NCI-H446 treated with DMSO at 0.1 percent for 48 hours (cell line): ENCODE measurements at regions not wholly inside any gene's neighbourhood (a gene's known extent, or its start where the extent isn't known, plus 50 kb on each side); places are given as distances from the start of the nearest gene placed in this dataset.
"Not testable (repeated sequence)": the region's sequence is repeated elsewhere in the genome, so short reads cannot be mapped to it uniquely, and the experiment has no call there.

Source experiments
- DNase-seq: peaks from one replicate; lab custom pipeline; 2025; lab: John Stamatoyannopoulos, UW

DNA sequence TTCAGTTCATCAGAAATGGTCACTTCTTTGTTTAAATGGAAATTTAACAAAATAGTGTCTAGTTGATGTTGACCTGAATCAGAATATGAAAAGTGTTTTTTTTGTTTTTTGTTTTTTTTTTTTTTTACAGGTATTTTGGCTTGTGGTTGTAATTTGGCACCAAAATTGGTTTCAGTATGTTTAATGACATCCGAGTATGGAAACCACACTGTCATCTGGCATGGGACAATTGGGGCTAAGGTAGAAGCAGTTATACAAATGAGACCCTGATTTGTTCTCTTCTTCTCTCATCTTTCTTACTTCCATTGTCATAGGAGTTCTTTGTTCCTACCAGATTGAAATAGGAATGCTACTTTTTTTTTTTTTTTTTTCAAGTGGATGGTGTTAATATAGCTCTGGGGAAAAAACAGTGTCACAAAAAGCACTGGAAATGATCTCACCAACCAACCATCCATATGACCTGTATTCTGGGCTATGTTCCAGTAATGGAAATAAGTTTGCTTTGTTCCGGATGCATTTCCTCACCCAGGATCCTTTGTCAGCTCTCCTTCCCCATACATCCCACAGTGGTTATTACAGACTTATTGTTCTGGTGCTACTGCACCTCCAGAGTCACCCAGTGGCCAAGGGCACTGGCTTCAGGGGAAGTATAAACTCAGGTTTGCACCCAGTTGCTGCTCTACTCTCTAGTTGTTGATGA is 95.8 kb downstream of the ATXN3L start:
- peak; percentile 76 for DNase-seq

DNA sequence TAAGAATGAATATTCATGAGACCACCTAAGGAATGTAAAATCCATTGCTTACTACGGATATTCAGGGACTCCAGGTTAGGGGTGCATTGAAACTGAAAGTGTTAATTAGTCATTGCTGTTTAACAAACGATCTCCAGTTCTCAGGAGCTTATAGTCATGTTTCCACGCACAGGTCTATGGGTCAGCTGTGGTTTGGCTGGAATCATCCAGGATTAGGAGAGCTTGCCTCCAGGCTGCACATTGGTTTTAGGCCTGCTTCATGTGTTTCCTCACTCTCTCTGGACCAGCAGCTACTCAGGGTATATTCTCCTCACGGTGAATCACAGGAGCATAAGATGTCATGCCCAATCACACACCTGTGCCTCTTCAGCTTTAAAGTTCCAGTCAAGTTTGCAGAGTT is 98.9 kb downstream of the ATXN3L start:
- no peak for DNase-seq

DNA sequence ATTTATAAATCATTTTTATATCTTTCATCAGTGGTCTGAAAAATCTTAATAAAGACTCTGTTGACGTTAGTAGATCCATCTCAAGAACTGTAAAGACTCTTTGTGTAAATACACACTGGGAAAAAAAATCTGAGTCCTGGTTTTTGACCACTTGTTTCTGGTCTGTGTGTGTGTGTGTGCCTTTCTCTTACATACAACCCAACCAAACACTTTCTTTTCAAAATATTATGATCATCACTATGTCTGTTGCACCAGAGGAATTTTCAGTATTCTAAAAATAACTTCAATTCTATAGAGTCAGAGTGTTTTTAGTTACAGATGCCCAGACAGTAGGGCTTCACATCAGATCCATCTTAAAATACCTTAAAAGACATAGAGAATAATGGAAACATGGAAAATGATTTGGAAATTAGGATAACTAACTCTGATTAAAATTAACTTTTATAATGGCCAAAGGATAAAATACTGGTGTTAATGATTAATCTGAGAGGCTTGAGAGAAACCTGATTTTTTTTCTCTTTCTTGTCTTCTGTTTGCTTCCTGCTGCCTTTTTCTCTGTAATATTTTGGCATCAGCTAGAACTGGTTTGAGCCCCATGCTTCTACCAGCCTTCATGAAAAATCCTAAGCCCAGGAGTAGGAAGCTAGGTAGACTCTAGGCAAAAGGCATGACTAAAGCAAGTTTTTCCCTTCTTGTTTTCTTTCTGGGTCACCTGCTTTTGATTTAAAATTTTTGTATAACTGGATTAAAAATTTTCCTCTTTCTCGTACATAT is 99.7 kb downstream of the ATXN3L start:
- DNase-seq: no peak

DNA sequence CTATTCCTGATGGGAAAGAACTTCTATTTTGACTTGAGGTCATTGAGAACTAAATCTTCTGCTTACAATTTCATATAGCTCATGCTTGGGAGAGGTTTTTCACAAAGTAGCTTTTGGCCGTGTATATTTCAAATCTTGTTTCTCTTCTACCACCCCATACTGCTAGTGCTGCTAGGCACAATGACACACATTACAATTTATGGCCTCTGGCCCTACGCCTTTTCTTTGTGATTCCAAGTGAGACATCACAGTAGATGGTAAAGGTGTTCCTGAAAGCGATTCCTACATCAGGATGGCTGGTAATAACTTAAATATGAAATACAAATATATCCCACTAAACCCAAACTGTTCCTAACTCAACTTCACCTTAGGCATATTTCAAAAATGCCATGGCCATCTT is 101.1 kb downstream of the ATXN3L start:
- DNase-seq: no peak

DNA sequence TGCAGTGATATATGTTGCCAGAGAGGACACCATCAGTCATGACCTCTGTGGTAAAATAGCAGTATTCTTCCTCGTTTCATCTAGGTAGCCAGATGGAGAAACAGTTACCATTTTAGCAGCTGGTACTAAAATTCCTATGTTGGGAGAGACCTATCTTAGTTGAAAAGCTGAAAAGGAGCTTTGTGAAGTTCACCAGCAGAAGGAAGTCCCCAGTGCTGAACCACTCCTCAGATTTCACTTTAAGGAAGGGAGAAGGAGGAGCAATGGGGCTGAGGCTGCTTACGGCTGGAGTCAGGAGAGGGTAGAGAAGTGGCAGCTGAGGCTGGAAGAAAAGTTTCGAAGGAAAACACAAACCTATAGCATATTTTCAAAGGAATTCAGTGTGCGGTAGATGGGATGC is 103.7 kb downstream of the ATXN3L start:
- peak; percentile 41 for DNase-seq

DNA sequence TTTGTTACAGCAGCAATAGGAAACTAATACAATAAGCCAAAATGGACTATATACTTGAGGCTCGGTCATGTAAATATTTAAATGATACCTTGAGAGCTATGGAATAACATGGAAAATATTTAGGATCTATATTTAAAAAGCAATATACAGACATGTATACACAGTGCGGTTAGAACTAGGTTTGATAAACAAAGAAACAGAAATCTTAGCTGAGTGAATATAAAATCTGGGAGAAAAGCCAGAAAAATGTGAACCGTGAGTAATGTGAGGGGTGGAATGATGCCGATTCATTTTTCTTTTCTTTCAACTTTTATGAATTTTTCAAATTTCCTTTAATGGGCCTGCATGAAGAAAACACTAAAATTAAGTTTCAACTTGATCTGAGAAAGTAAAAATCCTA is 104.1 kb downstream of the ATXN3L start:
- DNase-seq: peak; percentile 19

DNA sequence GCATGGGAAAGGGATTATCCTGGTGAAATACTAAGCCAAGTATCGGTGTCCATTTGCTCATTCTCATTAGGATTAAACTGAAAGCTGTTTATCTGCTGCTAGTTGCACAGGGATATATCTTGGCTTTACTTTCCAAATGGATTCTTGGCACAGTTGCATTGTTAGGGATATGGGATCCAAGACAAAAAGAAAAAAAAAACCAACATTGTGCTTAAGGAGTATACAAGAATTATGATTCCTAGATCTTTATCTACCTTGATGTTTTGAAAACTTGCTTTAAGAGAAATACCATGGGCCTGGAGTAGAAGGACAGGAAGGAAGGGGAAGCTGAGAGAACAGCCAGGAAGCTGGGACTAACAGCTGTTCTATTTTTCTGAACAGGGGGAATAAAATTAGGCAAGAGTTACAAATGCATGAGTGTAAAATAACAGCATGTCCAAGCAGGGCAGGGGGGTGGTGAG is 107.6 kb downstream of the ATXN3L start:
- DNase-seq: peak; percentile 6

DNA sequence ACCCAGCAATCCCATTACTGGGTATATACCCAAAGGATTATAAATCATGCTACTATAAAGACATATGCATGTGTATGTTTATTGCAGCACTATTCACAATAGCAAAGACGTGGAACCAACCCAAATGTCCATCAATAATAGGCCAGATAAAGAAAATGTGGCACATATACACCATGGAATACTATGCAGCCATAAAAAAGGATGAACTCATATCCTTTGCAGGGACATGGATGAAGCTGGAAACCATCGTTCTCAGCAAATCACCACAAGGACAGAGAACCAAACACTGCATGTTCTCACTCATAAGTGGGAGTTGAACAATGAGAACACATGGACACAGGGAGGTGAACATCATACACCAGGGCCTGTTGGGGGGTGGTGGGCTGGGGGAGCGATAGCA is 109.7 kb downstream of the ATXN3L start:
- DNase-seq: not testable (repeated sequence)

DNA sequence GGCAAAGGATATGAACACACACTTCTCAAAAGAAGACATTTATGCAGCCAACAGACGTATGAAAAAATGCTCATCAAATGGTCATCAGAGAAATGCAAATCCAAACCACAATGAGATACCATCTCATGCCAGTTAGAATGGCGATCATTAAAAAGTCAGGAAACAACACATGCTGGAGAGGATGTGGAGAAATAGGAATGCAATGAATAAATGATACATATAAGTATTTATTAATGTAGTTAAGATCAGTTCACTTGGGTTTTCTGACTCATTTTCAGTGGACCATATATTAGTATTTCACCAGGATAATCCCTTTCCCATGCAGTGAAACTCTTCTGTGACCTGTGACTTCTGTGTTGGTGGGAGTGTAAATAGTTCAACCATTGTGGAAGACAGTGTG is 110.1 kb downstream of the ATXN3L start:
- DNase-seq: not testable (repeated sequence)

DNA sequence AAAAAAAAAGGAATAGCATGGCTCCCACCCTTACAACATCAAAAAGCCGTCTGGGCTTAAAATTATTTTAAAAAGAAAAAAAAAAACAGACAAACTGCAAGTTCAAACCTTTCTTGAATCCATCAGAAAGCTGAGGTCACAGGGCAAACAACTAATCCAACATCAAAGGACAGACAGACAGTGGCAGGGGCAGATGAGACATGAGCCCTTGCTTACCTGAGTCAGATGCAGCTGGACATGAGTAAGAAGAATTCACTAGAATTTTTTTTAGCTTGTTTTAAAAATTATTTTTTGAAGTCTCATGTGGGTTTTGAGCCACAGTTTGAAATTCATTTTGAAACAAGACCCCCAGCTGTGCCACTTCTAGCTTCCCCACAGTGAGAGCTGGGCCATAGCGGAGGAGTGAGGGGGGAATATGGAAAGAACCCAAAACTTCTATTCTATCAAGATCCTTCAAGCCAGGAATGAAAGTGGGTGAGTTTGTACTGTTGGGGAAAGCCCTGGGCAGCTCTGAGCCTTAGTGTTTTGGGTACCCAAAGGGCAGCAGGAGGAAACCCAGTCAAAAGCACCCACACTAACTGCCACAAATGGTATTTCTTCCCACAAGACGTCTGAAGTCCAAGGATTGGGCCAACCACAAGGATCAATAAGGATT is 111.4 kb downstream of the ATXN3L start:
- DNase-seq: no peak

DNA sequence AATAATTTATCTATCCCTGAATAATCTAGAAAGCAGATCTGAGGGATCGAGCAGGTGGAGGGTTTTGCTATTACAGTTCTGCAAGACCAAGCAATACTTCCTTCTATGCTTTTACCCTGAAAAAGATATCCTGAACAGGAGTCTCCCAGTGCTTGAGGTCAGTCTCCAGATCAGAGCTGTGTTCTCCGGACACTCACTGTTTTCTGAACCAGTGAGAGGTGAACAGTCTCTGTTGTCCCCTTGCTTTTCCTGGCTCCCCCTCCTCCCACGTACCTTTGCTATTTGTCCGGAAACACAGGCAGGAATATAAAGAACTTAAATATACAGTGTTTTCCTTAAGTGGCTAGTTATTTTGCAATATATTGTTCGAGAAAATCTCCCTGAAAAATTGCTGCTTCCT is 116.6 kb downstream of the ATXN3L start:
- DNase-seq: no peak

DNA sequence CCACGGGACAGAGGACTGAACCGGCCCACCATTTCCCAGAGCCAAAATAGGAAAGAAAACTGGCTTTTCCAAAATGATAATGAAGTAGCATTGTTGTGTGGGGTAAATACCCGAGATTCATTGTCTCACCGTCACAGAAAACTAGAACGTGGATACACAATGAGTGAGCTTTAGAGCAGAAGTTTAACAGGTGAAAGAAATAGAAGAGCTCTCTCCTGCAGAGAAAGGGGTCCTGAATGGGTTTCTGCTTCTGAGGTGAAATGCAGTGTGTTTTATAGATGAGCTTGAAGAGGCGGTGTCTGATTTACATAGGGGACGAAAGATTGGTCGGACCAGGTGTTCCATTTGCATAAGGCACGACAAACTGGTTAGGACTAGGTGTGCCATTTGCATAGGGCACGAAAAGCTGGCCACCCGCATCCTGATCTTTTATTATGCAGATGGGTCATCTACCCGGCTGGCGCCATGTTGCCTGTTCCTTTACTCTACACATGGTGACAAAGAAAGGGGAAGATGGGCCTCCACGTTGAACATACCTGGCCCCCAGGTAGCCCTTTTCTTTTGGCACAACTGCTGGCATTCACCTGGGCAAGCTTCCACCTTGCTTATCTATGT is 118.1 kb downstream of the ATXN3L start:
- no peak for DNase-seq

DNA sequence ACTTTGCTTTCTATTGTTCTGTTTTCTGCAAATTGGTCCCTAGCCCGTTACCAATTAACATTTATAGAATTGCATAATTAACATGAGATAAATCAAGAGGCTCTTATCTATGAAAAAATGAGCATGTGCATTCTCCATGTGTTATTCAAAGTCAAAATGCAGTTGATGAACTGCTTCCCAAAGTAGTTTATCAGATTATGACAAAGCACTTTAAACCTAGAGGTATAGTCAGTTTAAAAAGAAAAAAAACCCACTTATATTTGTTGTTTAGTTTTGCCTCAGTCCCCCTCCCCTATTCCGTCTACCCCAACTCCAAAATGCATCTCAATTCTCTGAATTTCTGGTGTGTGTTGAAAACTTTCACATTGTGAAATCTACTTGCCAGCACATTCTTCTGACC is 119.5 kb downstream of the ATXN3L start:
- no peak for DNase-seq

DNA sequence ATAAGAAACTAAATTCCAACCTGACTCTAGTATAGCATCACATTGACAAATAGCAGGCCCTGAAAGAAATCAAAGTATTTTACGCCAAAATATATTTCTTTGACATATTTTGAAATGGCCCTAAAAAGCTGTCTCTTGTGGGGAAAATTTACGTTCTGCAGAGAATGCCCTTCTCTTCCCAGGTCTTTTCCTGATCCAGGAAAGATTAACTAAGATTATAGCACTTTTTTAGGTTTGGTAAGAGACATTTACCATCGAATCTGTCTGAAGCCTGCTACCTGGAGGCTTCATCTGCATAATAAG is 121.1 kb downstream of the ATXN3L start:
- DNase-seq: no peak

DNA sequence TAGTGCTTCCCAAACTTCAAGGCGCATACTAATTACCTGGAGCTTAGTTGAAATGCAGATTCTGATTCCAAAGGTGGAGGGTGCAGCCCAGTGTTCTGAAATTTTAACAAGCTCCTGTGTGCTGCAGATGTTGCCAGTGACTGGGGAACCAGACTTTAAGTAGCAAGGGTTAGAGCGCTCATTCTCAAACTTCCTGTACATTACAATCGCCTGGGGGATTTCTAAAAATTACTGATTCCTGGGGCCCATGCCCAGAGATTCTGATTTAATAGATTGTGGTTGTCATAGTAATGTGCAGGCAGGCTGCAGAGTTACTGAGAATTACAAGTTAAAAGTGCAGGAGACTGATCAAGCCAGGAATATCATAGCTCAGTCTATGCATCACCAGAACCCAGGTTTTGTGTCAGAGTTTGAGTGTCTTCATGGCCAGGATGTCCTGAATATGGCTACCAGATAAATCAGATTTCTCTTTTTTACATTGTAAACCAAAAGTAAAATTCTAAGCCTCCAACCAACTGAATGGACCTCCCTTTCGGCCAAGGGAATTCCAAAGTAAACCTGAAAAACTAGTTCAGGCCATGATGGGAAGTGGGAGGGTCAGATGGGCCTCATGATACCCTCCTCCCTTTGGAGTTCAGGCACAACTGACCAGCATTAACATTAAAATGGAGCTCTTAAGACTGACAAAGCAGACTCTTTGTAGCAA is 121.6 kb downstream of the ATXN3L start:
- DNase-seq: no peak

DNA sequence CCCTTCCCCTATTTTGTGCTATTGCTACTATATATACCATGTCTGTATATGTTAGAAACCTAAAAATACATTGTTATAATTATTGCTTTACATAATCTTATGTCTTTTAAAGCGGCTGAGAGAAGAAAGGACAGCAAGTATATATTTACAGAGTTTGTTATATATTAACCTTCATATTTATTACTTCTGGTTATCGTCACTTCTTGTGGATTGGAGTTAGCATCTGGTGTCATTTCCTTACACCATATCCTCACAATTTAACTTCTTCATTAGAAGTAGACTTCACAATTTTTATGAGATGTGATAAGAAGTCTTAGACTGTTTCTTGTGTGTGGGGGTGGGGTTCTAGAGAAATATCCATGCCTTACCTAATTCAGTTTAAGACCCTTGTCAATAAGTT is 123.1 kb downstream of the ATXN3L start:
- DNase-seq: no peak

DNA sequence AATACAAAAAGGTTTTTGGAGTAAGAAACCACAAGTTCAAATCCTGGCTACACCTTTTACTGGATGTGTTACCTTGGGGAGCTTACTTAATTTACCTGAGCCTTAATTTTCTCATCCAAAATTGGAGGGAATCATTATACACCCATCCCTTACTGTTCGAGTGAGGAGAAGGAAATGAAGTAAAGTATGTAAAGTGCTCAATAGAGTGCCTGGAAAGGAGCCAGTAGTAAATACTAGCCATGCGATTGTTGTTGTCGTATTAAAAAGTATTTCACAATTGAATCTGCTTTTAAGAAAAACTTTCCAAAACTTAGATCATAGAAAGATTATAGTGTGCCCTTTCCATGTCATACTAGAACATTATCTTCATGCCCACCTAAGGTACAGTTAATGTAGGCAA is 124.5 kb downstream of the ATXN3L start:
- no peak for DNase-seq

DNA sequence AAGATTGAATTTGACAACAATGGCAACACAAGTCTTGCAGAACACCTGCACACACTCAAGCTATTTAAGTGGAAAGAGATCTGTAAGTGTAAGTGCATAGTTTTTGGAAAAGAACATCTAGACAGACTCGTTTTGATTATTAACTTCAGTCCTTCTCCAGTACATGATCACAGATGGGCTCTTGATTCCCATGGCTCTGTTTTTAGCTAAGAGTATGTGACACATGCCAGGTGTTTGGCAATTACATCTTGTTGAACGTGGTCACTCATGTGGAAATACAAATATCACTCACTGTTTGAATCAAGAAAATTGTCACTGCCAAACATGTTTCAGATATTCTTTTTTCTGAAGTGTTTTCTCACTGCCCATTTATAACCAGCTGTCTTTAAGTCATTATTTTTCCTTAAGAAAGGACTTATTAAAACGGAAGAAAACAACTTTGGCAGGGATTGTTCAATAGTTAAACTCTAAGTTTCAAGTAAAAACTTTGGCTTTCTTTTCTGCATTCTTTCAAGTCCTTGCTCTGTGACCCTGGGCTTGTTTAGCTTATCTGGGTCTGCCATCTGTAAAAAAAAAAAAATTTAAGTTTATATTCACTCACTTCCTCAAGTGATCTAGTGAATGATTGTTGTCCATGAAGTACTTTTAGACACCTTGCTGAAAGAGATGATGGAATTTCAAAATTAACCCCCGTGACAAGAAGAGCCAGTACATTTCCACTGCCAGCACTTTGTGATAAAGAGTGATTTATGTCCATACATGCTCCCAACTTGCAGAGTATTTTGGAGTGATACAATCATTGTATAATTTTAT is 125.4 kb downstream of the ATXN3L start:
- peak; percentile 95 for DNase-seq

DNA sequence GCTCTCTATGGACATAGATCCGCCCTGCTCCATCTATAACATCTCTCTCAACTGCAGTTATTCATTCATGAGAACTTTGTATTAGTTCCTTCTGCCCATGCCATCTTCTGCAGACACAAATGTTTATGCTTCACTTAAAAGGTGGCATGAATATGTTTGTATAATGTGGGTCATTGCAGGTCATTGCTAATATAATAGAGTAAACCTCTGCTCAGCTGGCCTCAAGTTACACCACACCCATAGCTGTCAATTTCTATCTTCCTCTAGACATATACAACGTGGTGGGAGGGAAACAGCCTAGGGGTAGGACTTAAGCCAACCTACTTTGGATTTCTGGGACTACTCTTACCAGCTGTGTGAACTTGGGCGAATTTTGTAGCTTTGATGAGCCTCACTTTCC is 129.8 kb downstream of the ATXN3L start:
- DNase-seq: no peak

DNA sequence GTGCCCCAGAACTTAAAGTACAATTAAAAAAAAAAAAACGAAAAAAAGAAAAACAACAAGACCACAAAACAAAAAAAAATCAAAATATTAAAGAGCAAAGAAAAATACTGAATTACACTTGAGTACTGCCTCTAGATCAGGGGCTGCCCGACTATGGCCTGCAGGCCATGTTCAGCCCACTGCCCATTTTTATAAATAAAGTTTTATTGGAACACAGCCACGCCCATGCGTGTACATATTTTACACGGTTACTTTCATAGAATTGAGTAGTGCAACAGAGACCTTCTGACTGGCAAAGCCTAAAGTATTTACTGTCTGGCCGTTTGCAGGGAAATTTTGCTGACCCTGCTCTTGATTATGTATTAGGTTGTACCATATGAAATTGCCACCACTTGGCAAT is 130.5 kb downstream of the ATXN3L start:
- no peak for DNase-seq

DNA sequence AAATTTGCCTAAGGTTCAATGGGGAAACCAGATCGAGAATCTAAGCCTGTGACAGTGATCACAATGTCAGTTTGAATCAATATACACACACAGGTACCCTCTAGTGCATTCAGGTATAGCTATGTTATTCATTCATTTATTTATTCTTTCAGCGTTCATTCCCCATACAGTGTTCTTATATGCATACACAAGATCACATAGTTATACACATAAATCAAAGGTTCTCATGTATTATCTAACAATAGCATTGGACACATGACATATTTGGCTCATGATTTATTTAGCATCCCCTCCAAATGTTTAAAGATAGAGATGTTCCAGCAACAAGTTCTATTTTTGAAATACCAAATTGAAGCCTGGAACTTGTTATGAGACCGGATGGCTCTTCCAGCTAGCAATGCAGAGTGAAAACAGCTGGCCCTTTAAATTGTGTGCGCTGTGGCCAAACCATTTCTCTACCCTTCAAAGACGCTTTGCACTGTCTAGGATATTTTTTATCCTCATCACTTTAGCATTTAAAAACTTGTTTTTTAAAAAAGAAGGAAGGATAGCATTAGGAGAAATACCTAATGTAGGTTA is 131.0 kb downstream of the ATXN3L start:
- DNase-seq: no peak
